ENCODE measurements at regions not wholly inside any gene's neighbourhood (a gene's known extent, or its start where the extent isn't known, plus 50 kb on each side); places are given as distances from the start of the nearest gene placed in this dataset.

- no peak for TF ChIP-seq POLR2A (IDR thresholded peaks at IDR 0.05)
- TF ChIP-seq, protein P1, sequence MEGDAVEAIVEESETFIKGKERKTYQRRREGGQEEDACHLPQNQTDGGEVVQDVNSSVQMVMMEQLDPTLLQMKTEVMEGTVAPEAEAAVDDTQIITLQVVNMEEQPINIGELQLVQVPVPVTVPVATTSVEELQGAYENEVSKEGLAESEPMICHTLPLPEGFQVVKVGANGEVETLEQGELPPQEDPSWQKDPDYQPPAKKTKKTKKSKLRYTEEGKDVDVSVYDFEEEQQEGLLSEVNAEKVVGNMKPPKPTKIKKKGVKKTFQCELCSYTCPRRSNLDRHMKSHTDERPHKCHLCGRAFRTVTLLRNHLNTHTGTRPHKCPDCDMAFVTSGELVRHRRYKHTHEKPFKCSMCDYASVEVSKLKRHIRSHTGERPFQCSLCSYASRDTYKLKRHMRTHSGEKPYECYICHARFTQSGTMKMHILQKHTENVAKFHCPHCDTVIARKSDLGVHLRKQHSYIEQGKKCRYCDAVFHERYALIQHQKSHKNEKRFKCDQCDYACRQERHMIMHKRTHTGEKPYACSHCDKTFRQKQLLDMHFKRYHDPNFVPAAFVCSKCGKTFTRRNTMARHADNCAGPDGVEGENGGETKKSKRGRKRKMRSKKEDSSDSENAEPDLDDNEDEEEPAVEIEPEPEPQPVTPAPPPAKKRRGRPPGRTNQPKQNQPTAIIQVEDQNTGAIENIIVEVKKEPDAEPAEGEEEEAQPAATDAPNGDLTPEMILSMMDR (IDR thresholded peaks at IDR 0.05), result no peak
- Histone ChIP-seq H3K36me3 (replicated peaks in 1 of 2; ENCODE audit: insufficient read depth in 1 of 2, low read depth in 2 of 2) (no peaks in the 10 kb centered on the region), H3K4me3 (no peak overlapping the region), H3K9me3 (no peaks in the 10 kb centered on the region), H3K27ac (no peak overlapping the region), H3K27me3 (no peaks in the 10 kb centered on the region), H3K4me1 (no peaks in the 10 kb centered on the region)
- intact Hi-C loops (cut with DNase I), result no loop called here
- no peak for ATAC-seq
- no peak for DNase-seq
- 90 to 96% methylated on average over 11 to 18 of the region's 18 CpGs for WGBS, 2 donors
Measured at GRCh38 chr3:152559246-152559645, 275.7 kb upstream of the P2RY1 start.

- Histone ChIP-seq H3K9me3 (no peaks in the 10 kb centered on the region), H3K36me3 (replicated peaks in 1 of 2; ENCODE audit: insufficient read depth in 1 of 2, low read depth in 2 of 2) (no peaks in the 10 kb centered on the region), H3K27me3 (no peaks in the 10 kb centered on the region), H3K27ac (no peak overlapping the region), H3K4me1 (no peaks in the 10 kb centered on the region), H3K4me3 (no peak overlapping the region)
- no peak for TF ChIP-seq POLR2A (IDR thresholded peaks at IDR 0.05)
- TF ChIP-seq, protein P1 (IDR thresholded peaks at IDR 0.05), result no peak
- WGBS, 2 donors, result 68 to 86% methylated on average over 1 of the region's 1 CpG
- DNase-seq, result no peak
- no peak for ATAC-seq
- intact Hi-C loops (cut with DNase I), result no loop called here
Measured at GRCh38 chr3:152564459-152564858, 270.5 kb upstream of the P2RY1 start.

DNA sequence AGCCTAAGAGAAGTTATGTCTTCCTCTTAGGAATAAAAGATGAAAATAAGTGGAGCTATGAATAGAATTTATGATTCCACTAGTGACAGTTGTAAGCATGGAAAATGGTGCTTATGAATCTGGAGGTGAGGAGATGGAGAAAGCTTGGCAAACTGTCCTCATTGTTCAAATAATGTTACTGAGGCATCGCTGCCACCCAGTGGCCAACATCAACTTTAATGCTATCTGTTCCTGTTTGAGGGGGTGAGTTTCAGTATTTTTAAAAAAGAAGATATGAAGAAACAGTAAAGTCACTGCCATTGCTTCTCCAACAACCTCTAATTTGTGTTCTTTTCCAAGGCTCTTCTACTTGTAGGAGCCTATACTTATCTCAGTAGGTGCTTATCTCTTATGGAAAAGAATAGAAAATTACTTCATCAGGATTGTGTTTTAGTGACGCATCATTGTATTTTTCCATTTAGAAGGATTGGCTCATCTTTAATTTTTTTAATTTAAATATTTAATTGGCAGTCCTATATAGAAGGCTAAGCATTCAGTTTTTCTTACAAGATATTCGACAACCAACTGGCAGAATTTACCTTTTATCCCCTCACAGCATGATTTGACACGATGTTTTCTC is 260.4 kb upstream of the P2RY1 start:
- ATAC-seq, result peak; percentile 52
- intact Hi-C loops (cut with DNase I), result no loop called here
- H3K27me3 ChIP-seq, result no peaks in the 10 kb centered on the region
- TF ChIP-seq POLR2A (IDR thresholded peaks at IDR 0.05), result no peak
- TF ChIP-seq, protein P1 (IDR thresholded peaks at IDR 0.05), result peak in 6 of 7 experiments; percentile 4 to 37 (median 30)
- no peak overlapping the region for H3K27ac ChIP-seq
- H3K36me3 ChIP-seq (replicated peaks in 1 of 2; ENCODE audit: insufficient read depth in 1 of 2, low read depth in 2 of 2), result no peaks in the 10 kb centered on the region
- H3K9me3 ChIP-seq, result no peaks in the 10 kb centered on the region
- no peaks in the 10 kb centered on the region for H3K4me1 ChIP-seq
- 40 to 48% methylated on average over 4 of the region's 4 CpGs for WGBS, 2 donors
- DNase-seq, result peak; percentile 24 to 54 (median 33)
- H3K4me3 ChIP-seq, result no peak overlapping the region

- no peak overlapping the region for H3K4me3 ChIP-seq
- TF ChIP-seq, protein P1 (IDR thresholded peaks at IDR 0.05), result no peak
- no peak for TF ChIP-seq POLR2A (IDR thresholded peaks at IDR 0.05)
- ATAC-seq (no peak), DNase-seq (no peak)
- no peak overlapping the region for H3K27ac ChIP-seq
- H3K36me3 ChIP-seq (replicated peaks in 1 of 2; ENCODE audit: insufficient read depth in 1 of 2, low read depth in 2 of 2), result no peaks in the 10 kb centered on the region
- no peaks in the 10 kb centered on the region for H3K9me3 ChIP-seq
- intact Hi-C loops (cut with DNase I), result no loop called here
- no peaks in the 10 kb centered on the region for H3K27me3 ChIP-seq
- no peaks in the 10 kb centered on the region for H3K4me1 ChIP-seq
Measured at GRCh38 chr3:152578769-152579168, 256.2 kb upstream of the P2RY1 start.

DNA sequence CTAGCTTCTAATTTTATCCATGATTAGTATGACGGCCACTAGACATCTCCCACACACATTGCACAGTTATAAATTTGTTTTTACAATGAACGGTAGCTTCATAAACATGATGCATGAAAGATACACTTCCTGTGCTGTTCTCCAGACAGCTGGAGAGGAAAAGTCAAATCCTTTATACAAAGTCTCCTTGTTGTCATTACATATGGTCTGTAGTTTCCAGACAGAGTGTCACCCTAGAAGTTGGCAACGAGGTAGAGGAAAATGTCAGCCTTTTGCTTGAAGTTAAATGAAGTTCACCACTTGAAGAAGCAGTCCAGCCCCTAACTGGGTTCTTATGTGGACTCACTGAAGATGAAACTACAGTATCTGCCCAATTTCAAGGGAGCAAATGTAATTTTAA is 253.0 kb upstream of the P2RY1 start:
- DNase-seq, result no peak
- Histone ChIP-seq H3K27ac (no peak overlapping the region), H3K4me3 (no peak overlapping the region), H3K27me3 (no peaks in the 10 kb centered on the region), H3K36me3 (replicated peaks in 1 of 2; ENCODE audit: insufficient read depth in 1 of 2, low read depth in 2 of 2) (no peaks in the 10 kb centered on the region), H3K9me3 (no peaks in the 10 kb centered on the region), H3K4me1 (no peaks in the 10 kb centered on the region)
- TF ChIP-seq, protein P1 (IDR thresholded peaks at IDR 0.05), result no peak
- no peak for TF ChIP-seq POLR2A (IDR thresholded peaks at IDR 0.05)
- no peak for ATAC-seq
- intact Hi-C loops (cut with DNase I), result no loop called here
- WGBS, 2 donors, result 33 to 49% methylated on average over 3 of the region's 3 CpGs

Data from body of pancreas (tissue), 4 donors.